LHCN-M2 (cell line): ENCODE measurements at regions not wholly inside any gene's neighbourhood (a gene's known extent, or its start where the extent isn't known, plus 50 kb on each side); places are given as distances from the start of the nearest gene placed in this dataset.
A peak's percentile ranks its signal among the peaks of the same experiment; 100 is the strongest.
"Not testable (repeated sequence)": the region's sequence is repeated elsewhere in the genome, so short reads cannot be mapped to it uniquely, and the experiment has no call there.

ENCODE experiments used
- DNase-seq: peaks from one replicate; pipeline ENCODE4 v3.0.0-alpha.2; 2012; ENCODE audit warnings: low read depth

DNA sequence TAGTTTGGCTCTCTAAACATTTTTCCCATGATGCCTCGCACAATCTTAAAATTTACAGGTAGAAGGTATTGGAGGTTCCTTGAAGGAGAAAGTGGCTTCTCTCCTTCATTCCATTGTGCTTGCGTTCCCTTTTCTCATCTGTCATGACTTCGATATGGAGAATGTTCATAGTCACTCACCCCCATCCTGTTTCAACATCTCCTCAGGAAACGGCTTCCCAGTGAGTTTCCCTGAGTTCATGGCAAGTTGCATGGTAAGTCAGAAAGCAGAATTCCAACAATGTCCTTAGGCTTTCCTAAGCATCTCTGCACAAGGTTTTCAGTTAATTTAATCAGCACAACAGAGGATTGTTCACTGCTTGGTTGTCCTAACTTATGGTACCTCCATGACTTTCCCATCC is 581.8 kb upstream of the SLITRK5 start:
- DNase-seq, result peak; percentile 72

DNA sequence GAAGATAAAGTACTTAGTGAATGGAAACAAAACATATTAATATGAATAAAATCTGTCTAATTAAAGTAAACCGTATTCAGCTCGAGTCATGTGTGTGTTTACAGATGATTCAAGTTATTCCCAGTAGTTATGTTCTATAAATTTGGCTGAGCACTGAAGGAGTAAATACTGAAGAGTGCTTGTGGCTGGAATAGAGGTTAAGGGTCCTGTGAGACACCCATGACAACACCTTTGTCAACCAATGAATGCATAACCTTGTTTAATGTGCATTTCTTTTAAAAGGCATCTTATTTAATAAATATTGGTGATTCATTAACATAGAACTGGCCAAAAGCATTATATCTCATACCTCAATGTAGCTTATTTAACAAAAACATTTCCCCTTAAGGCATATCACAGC is 577.8 kb upstream of the SLITRK5 start:
- no peak for DNase-seq

DNA sequence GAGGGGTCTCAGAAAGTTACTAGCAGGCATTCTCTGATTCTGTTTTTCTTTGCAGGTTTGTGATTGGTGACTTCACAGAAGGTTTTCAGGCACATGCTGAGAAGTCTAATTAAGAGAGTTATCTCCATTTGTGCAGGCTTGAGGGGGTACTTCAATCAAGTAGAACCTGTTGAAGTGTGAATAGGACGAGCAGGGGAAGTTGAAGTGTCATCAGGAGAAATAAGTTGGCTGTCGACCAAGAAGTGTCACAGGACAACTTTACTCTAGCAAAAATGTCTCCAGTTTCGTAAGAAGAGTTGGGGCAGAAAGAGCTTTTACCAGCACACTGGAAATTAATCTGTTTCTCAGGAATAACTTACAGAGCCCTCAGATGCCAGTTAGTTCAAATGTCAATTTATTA is 576.5 kb upstream of the SLITRK5 start:
- no peak for DNase-seq

DNA sequence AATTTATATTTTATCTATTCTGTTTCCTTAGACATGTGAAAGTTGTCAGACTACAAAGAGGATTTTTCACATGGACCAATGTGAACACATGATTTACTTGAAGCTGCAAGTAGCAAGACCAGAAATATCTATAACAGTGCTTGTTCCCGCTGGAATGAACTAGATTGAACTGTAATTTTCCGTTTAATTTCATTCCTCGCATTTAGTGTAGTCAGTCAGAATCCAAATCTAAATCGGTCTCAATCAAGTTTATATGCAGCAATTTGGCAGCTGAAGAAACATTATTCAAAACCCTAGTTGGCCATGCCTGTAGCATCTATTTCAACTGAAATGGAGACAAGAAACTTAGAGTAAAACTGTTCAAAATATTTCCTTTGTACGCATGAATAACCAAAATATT is 570.7 kb upstream of the SLITRK5 start:
- no peak for DNase-seq

DNA sequence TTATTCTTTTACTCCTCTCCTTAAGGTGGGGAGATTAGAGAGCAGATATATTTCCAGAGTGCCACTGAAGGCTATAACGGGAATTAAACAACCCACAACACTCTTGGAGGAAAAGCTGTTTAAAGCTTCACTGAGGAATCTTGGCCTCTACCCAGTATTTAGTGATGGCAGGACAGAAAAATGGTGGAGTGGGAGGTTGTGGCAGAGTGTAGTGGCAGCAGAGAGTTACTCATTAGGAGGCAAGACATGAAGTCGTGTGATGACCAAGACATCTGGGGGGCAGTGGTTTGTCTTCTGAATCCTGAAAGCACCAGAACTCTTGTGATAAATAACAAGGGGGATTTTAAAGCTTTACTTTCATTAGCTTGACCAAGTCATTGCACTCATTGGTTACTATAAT is 563.5 kb upstream of the SLITRK5 start:
- no peak for DNase-seq

DNA sequence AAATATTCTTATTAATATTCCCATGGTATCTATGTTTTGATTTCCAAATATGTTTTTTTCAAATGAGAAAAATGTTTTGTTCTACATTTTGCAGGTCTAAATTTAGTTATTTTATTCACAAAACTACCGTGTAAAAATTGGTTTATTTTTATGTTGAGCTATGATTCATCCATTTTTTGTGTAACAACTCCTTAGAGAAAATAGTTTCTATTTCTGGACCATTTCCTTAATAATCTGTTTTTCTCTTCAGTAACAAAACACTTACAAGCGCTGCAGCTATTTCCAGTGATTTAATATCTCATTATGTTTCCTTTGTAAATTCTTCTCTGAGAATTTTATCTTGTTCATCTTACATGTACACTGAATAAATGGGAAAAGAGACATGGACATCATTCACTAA is 550.7 kb upstream of the SLITRK5 start:
- DNase-seq, result peak; percentile 60

DNA sequence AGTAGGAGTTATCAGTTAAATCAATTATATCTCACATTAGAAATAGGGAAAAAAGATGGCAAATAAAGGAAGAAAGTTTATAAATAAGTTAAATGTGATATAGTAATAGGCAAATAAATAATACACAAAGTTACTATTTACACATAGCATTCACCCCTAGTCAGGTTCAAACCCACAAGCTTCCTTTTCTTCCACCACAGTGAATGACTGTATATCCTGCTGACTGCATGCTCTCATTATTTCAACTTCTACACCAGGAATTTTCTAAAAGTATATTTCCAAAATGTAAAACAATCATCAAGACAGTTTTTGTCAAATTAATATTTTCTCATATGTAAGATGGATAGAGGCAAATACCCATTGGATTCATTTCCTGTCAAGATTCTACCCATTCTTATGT is 548.6 kb upstream of the SLITRK5 start:
- peak; percentile 82 for DNase-seq

DNA sequence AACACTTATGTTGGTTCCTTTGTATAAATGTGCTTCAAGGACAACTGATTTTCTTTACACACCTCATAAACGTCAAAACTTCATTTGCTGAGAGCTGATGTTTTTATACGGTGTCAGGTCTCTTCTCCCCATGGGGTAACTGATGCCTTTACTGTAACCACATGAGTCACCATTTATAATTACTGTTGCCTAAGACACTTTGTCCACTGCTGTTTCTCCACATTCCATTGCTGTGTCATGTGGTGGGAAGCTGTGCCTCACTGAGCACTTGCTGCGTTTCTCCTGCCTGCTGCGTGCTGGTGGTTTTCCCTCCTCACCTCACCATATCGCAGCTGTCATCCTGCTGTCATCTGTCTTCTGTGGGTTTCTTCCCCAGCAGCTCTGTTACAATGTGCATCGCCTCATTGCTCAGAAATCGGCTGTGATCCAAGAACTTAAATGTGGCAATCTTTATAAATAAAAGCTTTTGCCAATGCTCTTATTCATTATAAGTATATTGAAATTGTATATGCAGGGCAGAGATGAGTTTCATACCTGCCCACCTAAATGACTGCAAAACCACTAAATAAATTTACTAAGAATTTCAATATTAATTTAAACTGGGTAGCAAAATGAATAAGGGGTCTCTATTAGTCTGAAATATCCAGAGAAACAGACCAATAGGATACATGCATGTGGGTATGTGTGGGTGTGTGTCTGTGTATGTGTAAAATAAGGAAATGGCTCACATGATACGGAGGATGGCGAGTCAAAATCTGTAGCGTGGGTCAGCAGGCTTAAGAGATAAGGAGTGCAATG is 547.0 kb upstream of the SLITRK5 start:
- peak; percentile 100 for DNase-seq

DNA sequence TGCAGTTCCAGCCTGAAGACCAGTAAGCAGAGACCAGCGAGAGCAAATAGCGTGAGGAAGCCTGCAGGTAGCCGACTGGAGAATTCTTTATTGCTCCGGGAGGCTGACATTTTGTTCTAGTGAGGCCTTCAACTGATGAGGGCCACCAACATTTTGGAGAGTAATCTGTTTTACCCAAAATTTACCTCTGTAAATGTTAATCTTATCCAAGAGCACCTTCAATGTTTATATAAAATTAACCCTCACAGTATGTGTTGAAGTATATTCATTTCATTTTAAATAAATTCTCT is 546.4 kb upstream of the SLITRK5 start:
- DNase-seq, result no peak

DNA sequence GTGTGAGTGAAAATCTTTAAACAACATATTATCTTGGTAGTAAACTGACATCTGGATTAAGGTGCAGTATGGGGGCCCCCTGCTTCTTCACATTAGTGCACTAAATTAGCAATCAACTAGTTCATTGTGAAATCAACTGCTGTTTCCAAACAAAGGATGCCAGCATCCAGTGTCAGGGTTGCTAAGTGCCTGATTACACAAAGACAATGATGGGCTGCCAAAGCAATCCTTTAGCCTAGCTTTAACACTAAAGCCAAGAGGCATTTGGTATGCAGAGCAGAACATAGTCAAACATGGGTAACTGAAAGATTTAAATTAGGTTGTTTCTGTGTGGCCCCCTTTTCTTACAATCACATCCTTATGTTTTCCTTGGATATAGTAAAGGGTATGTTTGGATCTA is 543.1 kb upstream of the SLITRK5 start:
- peak; percentile 51 for DNase-seq

DNA sequence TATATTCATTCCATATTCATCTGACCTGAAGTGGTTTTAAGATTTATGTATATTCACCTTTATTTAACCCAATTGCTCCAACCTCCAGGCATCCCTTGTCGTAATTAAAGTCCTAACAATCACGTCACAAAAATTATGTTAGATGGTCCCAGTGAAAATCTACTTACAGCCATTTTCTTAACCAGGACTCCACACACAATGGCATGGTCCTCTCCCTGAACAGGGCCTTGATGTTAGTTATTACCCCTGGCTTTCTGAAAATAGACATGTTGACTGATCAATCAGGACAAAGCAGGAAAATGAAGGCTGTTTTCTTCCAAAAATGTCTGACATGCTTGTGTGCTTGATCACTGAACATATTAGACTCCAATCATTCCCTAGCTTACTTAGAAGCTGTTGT is 542.7 kb upstream of the SLITRK5 start:
- DNase-seq, result no peak

DNA sequence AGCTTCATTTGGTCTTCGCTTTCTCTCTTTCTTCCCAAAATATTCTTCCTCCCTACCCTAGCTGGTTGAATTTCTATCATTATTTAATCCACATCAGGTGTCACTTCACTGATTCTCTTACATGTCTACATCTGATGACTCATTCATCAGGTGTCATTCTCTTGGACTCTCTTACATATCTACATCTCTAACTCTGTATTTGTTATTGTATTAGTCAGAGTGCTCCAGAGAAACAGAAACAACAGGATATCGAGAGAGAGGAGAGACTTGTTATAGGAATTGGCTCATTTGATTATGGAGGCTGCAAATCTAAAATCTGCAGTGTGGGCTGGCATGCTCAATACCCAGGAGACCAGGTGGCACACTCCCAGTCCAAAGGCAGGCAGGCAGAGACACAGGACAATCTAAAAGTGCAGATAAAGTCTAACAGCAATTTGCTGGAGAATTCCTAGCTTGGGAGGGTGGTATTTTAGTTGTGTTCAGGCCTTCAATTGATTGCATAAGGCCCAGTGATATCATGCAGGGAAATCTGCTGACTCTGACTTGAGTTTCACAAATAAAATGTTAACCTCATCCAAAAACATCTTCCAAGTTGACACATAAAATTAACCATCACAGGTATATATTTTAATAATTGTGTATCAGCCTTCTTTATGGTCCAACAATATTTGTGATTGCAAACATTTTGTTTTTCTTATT is 541.4 kb upstream of the SLITRK5 start:
- peak; percentile 41 for DNase-seq

DNA sequence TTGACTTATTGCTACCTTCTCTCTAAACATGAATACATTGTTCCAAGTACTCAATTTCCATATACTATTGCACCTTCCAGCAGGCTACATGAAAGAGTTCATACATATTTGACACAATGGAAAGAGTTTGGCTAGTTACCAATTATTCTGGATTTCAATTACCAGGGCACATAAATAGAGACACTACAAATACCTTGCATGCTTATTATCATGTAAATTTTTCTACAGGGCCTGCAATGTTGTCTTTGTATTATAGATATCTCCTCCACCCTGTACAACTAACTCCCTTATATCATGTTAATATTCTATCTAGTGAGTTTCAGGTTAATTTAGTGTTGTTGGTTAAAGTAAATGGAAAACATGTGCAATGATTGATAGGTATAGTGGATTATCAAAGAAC is 540.7 kb upstream of the SLITRK5 start:
- DNase-seq, result no peak

DNA sequence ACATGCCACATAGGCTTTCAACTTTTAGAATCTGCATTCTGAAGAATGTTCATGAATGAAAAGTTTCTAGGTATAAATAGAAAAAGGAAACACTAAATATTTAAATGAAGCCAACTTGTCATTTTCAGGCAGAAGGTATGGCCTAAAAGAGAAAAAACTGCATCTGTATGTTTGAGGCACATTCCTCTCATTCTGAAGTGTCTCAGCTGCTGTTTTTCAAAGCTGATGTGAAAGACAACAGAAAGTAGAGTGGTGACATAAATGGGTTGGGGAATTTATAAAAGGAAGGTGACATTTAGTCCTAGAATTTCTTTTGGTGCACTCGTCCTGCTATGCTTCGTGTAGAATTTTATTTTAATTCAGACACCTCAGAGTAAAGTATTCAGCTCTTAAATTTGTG is 539.6 kb upstream of the SLITRK5 start:
- peak; percentile 42 for DNase-seq

DNA sequence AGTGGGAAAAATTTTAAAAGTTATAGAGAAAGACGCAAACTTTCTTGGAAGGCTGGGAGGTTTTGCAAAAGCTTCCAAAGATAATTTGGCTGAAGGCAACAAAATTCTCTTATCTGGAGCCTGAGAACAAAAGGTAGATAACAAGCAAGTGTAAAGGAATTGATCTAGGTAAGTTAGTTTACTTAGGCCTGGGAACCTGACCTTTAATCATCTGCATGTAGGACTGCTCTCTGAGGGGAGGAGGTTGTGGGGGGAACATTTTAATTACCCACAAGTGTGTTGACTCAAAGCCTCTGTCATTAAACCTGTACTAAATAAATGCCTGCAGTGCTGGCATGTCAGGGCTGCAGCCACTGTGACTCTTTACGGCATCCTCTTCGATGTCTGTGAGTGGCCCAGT is 532.3 kb upstream of the SLITRK5 start:
- no peak for DNase-seq

DNA sequence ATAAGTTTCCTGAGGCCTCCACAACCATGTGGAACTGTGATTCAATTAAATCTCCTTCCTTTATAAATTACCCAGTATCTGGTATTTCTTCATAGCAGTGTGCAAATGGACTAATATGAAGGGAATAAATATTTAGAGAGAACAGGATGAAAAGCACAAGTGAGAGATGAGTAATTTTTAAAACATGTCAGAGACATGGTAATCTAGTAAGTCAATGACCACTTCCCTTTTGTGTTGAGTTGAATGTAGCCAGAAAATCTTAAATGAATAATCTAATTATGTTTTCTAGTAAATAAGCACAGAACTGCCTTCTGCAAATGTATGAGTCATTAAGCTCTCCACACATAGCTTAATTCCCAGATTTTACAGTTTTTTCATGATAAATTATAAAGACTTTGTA is 524.1 kb upstream of the SLITRK5 start:
- peak; percentile 83 for DNase-seq

DNA sequence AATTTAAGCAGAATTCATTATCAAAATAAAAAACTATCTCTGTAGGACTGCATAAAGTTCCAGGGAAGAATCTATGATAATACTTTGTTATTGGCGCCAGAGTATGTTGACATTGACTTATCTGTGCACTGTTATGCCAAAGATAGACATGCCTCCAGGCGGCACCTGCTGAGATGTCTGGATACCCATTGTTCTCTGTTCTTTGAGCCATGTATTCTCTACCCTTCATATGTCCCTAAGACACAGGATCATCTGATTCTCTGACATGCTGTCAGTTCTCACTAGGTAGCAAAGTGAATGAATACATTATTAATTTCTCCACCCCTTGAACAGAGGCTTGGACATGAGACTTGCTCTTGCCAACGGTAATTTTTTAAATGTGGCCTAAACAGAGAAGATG is 517.8 kb upstream of the SLITRK5 start:
- no peak for DNase-seq

DNA sequence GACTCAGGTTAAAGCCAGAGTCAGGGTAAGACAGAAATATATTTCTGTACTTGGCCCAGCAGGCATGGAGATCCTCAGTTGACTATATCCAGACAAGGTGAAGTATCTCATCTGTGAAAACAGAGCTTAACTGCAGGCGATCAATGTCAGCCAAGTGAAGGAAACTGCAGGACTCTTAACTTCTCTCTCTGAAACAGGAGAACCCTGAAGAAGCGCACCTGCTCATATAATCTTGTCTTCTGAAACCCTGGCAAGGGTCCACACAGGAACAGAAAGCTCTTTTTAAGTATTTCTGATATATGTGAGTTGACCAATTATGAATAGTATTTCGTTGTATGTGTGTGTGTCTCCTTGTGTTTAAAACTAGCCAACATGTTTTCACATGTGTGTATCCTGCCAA is 504.8 kb upstream of the SLITRK5 start:
- DNase-seq, result no peak

DNA sequence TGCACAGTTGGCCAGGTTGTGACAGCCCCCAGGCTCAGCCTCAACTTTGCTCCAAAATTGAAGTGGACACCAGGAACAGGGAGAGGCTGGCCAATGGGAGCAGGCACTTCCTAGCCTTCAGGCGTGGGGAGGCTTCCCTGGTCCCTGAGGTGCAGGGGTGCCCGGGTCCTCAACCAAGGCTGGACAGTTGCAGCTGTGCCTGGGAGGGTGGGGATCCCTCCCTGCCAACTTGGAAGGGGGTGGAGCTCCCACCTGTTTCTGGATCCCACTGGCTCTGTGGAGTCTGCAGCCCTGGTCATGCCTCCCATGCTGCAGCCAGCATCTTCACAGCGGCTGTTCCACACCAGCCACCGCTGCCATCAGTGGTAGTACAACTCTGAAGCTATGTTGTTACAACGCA is 502.8 kb upstream of the SLITRK5 start:
- no peak for DNase-seq

DNA sequence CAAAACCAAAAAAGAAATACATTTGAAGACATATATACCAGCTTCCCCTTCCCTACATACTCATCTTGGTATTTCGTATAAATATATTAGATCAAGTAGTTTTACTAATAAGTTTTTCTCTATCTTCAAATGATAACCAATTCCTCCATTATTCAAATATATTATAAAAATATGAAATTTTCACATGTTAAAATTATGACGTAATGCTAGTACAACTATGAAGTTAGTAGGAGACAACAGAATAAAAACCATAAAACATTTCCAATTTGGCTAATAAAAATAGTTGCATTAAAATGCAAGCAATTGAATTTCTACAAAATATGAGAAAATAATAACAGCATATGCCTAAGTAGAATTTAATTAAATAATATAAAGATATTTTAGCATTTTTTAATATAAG is 501.8 kb upstream of the SLITRK5 start:
- no peak for DNase-seq

DNA sequence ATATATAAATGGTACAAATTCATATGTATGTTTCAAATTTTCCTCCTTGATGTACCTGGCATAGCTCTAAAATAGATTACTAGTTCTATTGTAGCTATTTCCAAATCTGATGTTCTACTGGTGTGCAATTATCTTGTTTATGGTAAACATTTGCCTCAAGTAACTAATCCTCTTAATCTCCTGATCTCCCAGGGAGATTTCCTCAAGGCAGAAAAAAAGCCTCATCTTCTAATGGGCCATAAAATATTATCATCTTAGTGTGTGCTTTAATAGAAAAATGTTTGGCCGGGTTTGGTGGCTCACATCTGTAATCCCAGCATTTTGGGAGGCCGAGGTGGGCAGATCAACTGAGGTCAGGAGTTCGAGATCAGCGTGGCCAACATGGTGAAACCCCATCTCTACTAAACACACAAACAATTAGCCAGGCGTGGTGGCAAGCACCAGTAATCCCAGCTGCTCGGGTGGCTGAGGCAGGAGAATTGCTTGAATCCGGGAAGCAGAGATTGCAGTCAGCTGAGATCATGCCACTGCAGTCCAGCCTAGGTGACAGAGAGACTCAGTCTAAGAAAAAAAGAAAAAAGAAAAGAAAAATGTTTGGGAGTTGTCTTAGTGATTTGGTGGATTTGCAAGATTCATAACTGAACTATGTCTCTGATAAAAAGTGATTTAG is 498.9 kb upstream of the SLITRK5 start:
- peak; percentile 29 for DNase-seq

DNA sequence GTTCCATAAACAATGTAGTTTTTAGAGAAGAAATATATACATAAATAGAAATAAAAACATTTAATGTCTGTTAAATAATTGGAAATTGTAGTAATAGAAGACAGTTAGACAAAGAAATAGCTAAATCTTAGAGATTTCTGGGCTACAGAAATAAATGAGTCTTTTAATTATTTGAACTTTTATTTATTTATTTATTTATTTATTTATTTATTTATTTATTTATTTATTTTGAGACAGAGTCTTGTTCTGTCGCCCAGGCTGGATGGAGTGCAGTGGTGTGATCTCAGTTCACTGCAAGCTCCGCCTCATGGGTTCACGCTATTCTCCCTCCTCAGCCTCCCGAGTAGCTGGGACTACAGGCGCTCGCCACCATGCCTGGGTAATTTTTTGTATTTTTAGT is 486.0 kb upstream of the SLITRK5 start:
- DNase-seq, result not testable (repeated sequence)

DNA sequence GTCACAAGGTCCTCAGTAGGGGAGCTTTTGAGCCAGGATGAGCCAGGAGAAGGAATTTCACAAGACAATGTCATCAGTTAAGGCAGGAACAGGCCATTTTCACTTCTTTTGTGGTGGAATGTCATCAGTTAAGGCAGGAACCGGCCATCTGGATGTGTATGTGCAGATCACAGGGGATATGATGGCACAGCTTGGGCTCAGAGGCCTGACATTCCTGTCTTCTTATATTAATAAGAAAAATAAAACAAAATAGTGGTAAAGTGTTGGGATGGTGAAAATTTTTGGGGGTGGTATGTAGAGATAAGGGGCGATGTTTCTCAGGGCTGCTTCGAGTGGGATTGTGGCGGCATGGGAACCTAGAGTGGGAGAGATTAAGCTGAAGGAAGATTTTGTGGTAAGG is 484.5 kb upstream of the SLITRK5 start:
- DNase-seq, result not testable (repeated sequence)
